GM21576 (cell line): ENCODE measurements at regions not wholly inside any gene's neighbourhood (a gene's known extent, or its start where the extent isn't known, plus 50 kb on each side); places are given as distances from the start of the nearest gene placed in this dataset.

Experiments
- ATAC-seq: cut with Tn5 transposase; IDR thresholded peaks from one replicate; pipeline ENCODE4 v1.9.1; 2021; ENCODE audit warnings: mild to moderate bottlenecking, moderate library complexity; ENCODE audit not compliant: unreplicated experiment

DNA sequence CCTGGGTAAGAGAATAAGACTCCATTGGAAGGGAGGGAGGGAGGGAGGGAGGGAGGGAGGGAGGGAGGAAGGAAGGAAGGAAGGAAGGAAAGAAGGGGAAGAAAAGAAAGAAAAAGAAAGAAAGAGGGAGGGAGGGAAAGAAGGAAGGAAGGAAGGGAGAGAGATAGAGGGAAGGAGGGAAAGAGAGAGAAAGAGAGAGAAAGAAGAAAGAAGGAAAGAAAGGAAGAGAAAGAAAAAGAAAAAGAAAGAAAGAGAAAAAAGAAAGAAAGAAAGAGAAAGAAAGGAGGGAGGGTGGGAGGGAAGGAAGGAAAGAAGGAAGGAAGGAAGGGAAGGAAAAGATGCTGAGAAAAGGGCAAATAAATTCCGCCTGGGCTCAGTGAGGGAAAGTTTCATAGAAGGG lies 74.7 kb upstream of the IFNAR2 start:
- no peak for ATAC-seq

DNA sequence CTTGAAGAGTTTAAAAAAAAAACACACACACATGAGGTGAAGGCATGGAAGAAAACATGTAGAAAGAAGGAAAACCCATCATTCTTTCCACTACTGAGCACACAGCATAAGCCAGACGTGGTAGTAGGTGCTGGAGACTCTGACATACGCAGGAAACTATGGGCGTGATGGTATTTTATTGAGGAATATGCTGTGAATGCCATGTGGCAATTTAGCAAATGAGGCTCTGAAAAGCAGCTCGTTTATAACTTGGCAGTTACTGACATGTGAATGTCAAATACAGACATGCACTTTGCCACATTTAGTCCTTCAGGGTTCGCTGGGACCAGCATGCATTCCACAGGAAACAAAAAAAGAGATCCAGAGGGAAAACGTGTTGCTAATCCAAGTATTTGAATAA lies 74.3 kb upstream of the IFNAR2 start:
- ATAC-seq: no peak

DNA sequence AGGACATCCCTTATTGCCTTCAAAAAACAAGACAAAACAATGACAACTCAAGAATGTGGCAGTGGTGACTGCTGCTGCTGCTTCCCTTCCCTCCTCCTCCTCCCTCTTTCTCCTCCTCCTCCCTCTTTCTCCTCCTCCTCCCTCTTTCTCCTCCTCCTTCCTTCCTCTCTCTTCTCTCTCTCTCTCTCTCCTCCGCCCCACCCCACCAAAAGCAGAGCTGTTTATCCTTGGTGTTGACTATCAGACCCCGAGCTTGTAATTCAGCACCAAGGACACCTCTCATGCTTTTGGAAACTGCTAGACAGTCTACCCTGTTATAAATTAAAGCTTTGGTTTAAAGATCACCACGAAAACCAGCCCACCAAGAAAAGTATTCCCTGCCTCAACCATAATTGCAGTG lies 72.4 kb upstream of the IFNAR2 start:
- no peak for ATAC-seq

DNA sequence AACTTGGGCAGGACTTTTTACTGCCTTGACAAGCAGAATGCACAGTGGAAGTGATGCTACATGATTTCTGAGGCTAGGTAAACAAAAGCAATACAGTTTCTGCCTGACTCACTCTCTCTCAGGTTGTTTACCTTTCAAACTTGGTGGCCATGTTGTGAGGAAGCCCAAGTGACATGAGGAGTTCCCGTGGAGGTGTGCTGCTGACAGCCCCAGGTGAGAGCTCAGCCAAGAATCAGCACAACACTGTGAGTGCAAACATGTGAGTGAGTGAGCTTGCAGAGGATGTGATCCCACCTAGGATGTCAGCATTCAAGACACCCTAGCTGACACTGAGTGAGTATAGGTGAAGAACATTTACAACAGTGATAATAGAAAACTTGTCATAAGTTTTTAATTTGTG lies 71.1 kb upstream of the IFNAR2 start:
- no peak for ATAC-seq

DNA sequence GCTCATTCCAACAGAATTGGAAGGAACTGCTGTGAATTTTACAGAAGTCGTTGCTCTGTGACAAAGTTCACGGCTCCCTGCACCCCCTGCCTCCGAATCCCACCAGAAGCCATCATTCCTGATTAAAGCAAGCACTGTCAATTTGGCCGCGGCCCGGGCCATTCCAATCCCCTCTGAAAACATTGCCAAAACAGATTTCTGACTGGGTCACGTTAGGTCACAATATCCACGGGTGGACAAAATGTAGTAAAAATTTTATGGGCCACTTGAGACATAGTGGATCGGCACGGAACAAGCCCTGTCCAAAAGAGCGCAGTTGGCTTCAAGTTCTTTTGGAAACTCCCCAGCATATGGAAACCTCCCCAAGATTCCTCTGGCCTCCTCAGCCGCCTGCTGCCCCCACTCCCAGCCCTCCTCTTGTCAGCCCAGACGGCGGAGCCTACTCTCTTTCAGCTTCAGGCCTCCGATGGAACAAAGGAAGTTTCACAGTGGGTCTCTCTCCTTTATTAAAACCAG lies 67.2 kb upstream of the IFNAR2 start:
- ATAC-seq: no peak

DNA sequence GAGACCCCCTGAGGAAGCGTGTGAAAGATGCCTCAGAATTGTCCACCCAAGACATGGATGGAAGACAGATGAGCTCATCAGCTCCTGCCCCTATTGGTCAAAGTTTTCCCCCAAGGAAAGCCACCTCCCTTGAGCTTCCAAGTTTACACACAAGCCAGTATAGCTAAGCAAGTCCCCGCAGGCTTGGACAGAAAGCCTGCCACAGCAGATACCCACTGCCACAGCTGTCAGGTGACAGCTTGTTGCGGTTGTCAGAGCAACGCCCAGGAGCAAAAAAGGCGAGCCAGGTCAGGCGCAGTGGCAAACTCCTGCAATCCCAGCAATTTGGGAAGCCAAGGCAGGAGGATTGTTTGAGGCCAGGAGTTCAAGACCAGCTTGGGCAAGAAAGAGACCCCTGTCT lies 60.9 kb upstream of the IFNAR2 start:
- no peak for ATAC-seq

DNA sequence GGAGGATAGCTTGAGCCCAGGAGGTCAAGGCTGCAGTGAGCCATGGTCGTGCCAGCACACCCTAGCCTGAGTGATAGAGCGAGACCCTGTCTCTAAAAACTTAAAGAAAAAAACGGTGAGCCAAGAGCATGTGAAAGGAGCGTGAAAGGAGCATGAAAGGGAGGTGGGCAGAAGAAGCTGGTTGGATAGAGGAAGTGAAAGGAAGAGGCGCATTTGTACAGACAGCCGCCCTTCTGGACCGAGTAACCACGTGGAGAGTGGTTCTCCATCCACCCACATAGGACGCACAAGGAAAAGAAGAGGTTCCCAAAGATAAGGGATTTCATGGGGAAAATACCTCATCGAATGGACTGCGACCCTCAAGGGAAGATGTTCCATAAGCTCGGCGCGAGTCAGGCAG lies 60.4 kb upstream of the IFNAR2 start:
- no peak for ATAC-seq

DNA sequence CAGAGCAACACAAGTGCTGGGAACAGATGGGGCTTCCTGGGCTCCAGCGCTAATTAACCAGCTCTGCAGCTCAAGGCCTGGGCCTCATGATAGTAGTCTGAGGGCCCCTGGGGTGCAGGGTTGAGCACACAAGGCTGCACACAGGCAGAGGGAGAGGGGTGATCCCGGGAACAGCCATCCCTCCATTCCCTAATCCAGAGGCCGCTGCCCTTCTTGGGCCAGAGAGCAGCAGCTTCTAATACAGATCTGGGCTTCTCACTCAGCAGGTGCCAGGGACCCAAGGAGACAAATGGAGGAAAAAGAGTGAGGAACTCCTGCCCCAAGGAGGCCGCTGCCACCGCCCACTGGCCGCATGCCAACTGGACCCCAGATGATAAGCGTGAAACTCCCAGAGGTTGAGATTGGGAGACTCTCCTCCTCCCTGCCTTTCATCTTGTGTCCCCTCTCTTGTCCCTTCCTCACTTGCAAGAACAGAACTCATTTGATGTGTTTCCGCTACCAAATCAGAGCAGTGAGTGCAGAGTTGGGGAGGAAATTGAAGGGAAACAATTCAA lies 58.0 kb upstream of the IFNAR2 start:
- ATAC-seq: no peak

DNA sequence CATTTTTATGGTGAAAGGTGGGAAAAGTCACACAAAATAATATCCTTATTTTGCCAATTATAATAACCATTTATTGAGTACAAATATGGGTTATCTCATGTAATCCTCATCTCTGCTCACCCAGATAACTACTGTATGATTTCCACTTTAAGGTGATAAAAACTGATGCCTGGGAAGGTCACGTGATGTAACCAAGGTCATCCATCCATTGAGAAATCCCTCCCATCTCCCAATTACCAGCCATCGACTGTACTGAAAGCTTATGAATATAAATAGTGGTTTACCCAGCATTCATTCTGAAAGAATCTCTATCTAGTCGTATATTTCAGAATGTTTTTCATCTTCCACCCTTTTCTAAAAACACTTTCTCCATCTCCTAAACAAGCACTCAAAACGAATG lies 55.0 kb upstream of the IFNAR2 start:
- no peak for ATAC-seq
